ENCODE measurements at regions not wholly inside any gene's neighbourhood (a gene's known extent, or its start where the extent isn't known, plus 50 kb on each side); places are given as distances from the start of the nearest gene placed in this dataset.

DNA sequence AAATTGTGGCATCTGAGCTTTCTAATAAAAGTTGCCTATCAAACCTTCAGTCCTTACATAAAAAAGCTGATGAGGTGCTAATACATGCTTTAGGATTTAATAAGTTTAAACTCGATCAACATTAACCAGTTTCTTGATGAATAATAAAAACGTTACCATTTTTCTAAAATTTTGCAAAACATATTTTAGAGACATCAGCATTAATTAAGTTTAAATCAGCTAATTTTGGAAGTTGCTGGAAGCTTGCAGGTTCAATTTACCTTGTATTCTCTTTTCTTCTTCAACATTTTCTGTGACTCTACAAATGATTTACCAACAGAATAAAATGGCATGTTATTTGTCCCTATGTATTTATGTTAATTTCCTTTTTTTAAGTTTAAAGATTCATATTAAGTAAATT lies 365.3 kb upstream of the OPRM1 start:
- peak; percentile 65 for TF ChIP-seq MAFF (IDR thresholded peaks at IDR 0.05; ENCODE audit: low read depth, low read length)
- TF ChIP-seq, protein P1, sequence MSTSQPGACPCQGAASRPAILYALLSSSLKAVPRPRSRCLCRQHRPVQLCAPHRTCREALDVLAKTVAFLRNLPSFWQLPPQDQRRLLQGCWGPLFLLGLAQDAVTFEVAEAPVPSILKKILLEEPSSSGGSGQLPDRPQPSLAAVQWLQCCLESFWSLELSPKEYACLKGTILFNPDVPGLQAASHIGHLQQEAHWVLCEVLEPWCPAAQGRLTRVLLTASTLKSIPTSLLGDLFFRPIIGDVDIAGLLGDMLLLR (CRISPR knock-in tag; IDR thresholded peaks at IDR 0.05) = no peak
- no peak for TF ChIP-seq RFX1 (IDR thresholded peaks at IDR 0.05)
- TF ChIP-seq ZNF460 (CRISPR knock-in tag; IDR thresholded peaks at IDR 0.05; ENCODE audit: borderline replicate concordance) = no peak
- TF ChIP-seq, protein P2, sequence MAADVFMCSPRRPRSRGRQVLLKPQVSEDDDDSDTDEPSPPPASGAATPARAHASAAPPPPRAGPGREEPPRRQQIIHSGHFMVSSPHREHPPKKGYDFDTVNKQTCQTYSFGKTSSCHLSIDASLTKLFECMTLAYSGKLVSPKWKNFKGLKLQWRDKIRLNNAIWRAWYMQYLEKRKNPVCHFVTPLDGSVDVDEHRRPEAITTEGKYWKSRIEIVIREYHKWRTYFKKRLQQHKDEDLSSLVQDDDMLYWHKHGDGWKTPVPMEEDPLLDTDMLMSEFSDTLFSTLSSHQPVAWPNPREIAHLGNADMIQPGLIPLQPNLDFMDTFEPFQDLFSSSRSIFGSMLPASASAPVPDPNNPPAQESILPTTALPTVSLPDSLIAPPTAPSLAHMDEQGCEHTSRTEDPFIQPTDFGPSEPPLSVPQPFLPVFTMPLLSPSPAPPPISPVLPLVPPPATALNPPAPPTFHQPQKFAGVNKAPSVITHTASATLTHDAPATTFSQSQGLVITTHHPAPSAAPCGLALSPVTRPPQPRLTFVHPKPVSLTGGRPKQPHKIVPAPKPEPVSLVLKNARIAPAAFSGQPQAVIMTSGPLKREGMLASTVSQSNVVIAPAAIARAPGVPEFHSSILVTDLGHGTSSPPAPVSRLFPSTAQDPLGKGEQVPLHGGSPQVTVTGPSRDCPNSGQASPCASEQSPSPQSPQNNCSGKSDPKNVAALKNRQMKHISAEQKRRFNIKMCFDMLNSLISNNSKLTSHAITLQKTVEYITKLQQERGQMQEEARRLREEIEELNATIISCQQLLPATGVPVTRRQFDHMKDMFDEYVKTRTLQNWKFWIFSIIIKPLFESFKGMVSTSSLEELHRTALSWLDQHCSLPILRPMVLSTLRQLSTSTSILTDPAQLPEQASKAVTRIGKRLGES (CRISPR knock-in tag; IDR thresholded peaks at IDR 0.05; ENCODE audit: borderline replicate concordance) = no peak
- no peak for TF ChIP-seq HOXA5 (CRISPR knock-in tag; IDR thresholded peaks at IDR 0.05)
- no peak for TF ChIP-seq ZNF841 (CRISPR knock-in tag; IDR thresholded peaks at IDR 0.05; ENCODE audit: borderline replicate concordance)
- TF ChIP-seq SIX1 (CRISPR knock-in tag; IDR thresholded peaks at IDR 0.05; ENCODE audit: borderline replicate concordance) = no peak
- TF ChIP-seq STAT5B (CRISPR knock-in tag; IDR thresholded peaks at IDR 0.05) = no peak
- TF ChIP-seq YEATS2 (CRISPR knock-in tag; IDR thresholded peaks at IDR 0.05; ENCODE audit: borderline replicate concordance) = no peak
- TF ChIP-seq ZNF292 (CRISPR knock-in tag; IDR thresholded peaks at IDR 0.05; ENCODE audit: borderline replicate concordance, low read depth) = no peak
- TF ChIP-seq, protein P3, sequence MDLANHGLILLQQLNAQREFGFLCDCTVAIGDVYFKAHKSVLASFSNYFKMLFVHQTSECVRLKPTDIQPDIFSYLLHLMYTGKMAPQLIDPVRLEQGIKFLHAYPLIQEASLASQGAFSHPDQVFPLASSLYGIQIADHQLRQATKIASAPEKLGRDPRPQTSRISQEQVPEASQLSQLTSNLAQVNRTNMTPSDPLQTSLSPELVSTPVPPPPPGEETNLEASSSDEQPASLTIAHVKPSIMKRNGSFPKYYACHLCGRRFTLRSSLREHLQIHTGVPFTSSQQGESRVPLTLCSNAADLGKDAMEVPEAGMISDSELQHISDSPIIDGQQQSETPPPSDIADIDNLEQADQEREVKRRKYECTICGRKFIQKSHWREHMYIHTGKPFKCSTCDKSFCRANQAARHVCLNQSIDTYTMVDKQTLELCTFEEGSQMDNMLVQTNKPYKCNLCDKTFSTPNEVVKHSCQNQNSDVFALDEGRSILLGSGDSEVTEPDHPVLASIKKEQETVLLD (CRISPR knock-in tag; IDR thresholded peaks at IDR 0.05; ENCODE audit: low read depth) = no peak
- TF ChIP-seq, protein P4, sequence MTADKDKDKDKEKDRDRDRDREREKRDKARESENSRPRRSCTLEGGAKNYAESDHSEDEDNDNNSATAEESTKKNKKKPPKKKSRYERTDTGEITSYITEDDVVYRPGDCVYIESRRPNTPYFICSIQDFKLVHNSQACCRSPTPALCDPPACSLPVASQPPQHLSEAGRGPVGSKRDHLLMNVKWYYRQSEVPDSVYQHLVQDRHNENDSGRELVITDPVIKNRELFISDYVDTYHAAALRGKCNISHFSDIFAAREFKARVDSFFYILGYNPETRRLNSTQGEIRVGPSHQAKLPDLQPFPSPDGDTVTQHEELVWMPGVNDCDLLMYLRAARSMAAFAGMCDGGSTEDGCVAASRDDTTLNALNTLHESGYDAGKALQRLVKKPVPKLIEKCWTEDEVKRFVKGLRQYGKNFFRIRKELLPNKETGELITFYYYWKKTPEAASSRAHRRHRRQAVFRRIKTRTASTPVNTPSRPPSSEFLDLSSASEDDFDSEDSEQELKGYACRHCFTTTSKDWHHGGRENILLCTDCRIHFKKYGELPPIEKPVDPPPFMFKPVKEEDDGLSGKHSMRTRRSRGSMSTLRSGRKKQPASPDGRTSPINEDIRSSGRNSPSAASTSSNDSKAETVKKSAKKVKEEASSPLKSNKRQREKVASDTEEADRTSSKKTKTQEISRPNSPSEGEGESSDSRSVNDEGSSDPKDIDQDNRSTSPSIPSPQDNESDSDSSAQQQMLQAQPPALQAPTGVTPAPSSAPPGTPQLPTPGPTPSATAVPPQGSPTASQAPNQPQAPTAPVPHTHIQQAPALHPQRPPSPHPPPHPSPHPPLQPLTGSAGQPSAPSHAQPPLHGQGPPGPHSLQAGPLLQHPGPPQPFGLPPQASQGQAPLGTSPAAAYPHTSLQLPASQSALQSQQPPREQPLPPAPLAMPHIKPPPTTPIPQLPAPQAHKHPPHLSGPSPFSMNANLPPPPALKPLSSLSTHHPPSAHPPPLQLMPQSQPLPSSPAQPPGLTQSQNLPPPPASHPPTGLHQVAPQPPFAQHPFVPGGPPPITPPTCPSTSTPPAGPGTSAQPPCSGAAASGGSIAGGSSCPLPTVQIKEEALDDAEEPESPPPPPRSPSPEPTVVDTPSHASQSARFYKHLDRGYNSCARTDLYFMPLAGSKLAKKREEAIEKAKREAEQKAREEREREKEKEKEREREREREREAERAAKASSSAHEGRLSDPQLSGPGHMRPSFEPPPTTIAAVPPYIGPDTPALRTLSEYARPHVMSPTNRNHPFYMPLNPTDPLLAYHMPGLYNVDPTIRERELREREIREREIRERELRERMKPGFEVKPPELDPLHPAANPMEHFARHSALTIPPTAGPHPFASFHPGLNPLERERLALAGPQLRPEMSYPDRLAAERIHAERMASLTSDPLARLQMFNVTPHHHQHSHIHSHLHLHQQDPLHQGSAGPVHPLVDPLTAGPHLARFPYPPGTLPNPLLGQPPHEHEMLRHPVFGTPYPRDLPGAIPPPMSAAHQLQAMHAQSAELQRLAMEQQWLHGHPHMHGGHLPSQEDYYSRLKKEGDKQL (CRISPR knock-in tag; IDR thresholded peaks at IDR 0.05; ENCODE audit: low read depth) = no peak
- TF ChIP-seq MAFK (conservative IDR thresholded peaks at IDR 0.05 in 1 of 2, IDR thresholded peaks at IDR 0.05 in 1 of 2; ENCODE audit: low read length in 2 of 2) = peak in 1 of 2 experiments; percentile 66; a peak in 3 of 4 replicates

More for the DNA sequence above, 365.3 kb upstream of the OPRM1 start:
- intact Hi-C loops (cut with micrococcal nuclease; ENCODE audit: unreplicated experiment) = no loop called here
- no peaks in the 10 kb centered on the region for H3K79me2 ChIP-seq (ENCODE audit: insufficient read depth, low read length)
- ATAC-seq (no peak), DNase-seq (ENCODE audit: low spot score) (no peak), FAIRE-seq (no peak)
- CTCF ChIA-PET (ENCODE audit: low intra/inter-chr PET ratio, low total read pairs) = no interaction called here
- H3K27ac ChIP-seq (ENCODE audit: extremely low read length, insufficient read depth, low read length) = no peak overlapping the region
- in situ Hi-C loops (cut with HindIII; ENCODE audit: extremely low pct_ligation_motif_present, low pct_unique_long_range_greater_than_20kb) = no loop called here
- no peaks in the 10 kb centered on the region; the same call in 1 of the 2 replicates for H3K9me3 ChIP-seq (ENCODE audit: low read length)
- no peak overlapping the region for H3K9ac ChIP-seq (ENCODE audit: insufficient read depth, low read depth, low read length)
- no peaks in the 10 kb centered on the region for H4K20me1 ChIP-seq (ENCODE audit: insufficient read depth, low read length)
- H3K4me2 ChIP-seq (ENCODE audit: low read depth, low read length) = no peak overlapping the region
- no peaks in the 10 kb centered on the region for H3K4me1 ChIP-seq (ENCODE audit: insufficient read depth, low read length)
- under 1% methylated on average over 2 of the region's 2 CpGs for WGBS (ENCODE audit: low lambda C conversion rate)
- BruUV-seq (replicated peaks) = no TSS peak
- H3K27me3 ChIP-seq (ENCODE audit: control insufficient read depth in 1 of 2, insufficient read depth in 2 of 2, low read length in 2 of 2) = no peaks in the 10 kb centered on the region
- H3K36me3 ChIP-seq (replicated peaks in 1 of 2; ENCODE audit: control insufficient read depth in 1 of 2, insufficient read depth in 2 of 2, low read length in 2 of 2) = no peaks in the 10 kb centered on the region
- H3K4me3 ChIP-seq (replicated peaks in 1 of 3; ENCODE audit: insufficient read depth in 1 of 3, low read depth in 2 of 3, low read length in 3 of 3) = no peak overlapping the region
- H2AFZ ChIP-seq (ENCODE audit: low read length) = no peak overlapping the region
- POLR2A ChIA-PET = no interaction called here
